Neural crest cell (in vitro differentiated cells): ENCODE measurements at regions not wholly inside any gene's neighbourhood (a gene's known extent, or its start where the extent isn't known, plus 50 kb on each side); places are given as distances from the start of the nearest gene placed in this dataset.

Experiments
- DNase-seq: peaks from one replicate; pipeline ENCODE4 v3.0.0; 2021; ENCODE audit warnings: low read depth, mixed read lengths, low spot score
- H3K27ac Mint-ChIP-seq: one replicate; pipeline ENCODE4 v1.8.0; 2021; ENCODE audit warnings: mild to moderate bottlenecking, mixed read lengths; ENCODE audit not compliant: unreplicated experiment
- H3K27me3 Mint-ChIP-seq: 2 replicates; pipeline ENCODE4 v1.8.0; 2021; ENCODE audit warnings: low read depth, mild to moderate bottlenecking, mixed read lengths
- H3K36me3 Mint-ChIP-seq: 2 replicates; pipeline ENCODE4 v1.8.0; 2021; ENCODE audit warnings: low read depth, mild to moderate bottlenecking, mixed read lengths
- H3K4me1 Mint-ChIP-seq: 2 replicates; pipeline ENCODE4 v1.8.0; 2021; ENCODE audit warnings: mixed read lengths
- H3K4me3 Mint-ChIP-seq: one replicate; pipeline ENCODE4 v1.8.0; 2021; ENCODE audit warnings: mild to moderate bottlenecking, mixed read lengths
- H3K9me3 Mint-ChIP-seq: 2 replicates; pipeline ENCODE4 v1.8.0; 2021; ENCODE audit warnings: mixed read lengths
- TF ChIP-seq, protein P1 (sequence below): fragments of 200-600 bp; sonication (generic); conservative IDR thresholded peaks from 2 replicates; pipeline ENCODE4 v1.5.0; 2021; ENCODE audit warnings: antibody characterized with exemption, mild to moderate bottlenecking

DNA sequence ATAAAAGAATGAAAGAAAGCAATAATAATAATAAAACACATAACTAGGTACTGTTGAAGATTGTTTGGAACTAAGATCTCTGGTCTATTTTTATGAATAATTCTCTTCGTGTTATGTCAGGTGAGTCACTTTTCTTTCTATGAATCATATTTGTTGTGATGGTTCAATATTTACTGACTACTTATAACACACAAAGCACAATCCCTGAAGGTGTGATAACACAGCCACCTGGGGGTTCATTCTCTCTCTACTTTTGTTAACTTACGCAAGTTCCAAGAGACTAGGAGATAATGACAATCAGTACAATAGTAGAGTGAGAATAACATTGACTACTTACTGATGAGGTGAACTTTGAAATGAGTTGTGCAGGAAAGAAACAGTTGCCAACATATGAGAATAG is 149.9 kb downstream of the IBTK start:
- H3K27ac Mint-ChIP-seq: no peak overlapping the region
- no peaks in the 10 kb centered on the region for H3K36me3 Mint-ChIP-seq
- H3K4me1 Mint-ChIP-seq: peaks cover 8% of the 10 kb centered on the region
- DNase-seq: no peak
- peaks cover 6% of the 10 kb centered on the region for H3K9me3 Mint-ChIP-seq
- no peaks in the 10 kb centered on the region for H3K27me3 Mint-ChIP-seq
- TF ChIP-seq, protein P1, sequence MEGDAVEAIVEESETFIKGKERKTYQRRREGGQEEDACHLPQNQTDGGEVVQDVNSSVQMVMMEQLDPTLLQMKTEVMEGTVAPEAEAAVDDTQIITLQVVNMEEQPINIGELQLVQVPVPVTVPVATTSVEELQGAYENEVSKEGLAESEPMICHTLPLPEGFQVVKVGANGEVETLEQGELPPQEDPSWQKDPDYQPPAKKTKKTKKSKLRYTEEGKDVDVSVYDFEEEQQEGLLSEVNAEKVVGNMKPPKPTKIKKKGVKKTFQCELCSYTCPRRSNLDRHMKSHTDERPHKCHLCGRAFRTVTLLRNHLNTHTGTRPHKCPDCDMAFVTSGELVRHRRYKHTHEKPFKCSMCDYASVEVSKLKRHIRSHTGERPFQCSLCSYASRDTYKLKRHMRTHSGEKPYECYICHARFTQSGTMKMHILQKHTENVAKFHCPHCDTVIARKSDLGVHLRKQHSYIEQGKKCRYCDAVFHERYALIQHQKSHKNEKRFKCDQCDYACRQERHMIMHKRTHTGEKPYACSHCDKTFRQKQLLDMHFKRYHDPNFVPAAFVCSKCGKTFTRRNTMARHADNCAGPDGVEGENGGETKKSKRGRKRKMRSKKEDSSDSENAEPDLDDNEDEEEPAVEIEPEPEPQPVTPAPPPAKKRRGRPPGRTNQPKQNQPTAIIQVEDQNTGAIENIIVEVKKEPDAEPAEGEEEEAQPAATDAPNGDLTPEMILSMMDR: no peak
- no peak overlapping the region for H3K4me3 Mint-ChIP-seq

DNA sequence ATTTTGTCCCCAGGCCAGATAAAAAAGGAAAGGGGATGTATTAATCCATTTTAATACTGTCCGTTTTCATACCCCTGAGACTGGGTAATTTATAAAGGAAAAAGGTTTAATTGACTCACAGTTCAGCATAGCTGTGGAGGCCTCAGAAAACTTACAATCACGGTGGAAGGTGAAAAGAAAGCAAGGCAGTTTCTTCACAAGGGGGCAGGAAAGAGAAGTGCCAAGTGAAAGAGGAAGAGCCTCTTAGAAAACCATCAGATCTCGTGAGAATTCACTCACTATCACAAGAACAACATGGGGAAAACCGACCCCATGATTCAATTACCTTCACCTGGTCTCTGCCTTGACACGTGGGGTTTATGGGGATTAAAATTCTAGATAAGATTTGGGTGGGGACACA is 152.5 kb downstream of the IBTK start:
- Mint-ChIP-seq H3K27ac (peak overlapping the region; percentile 76), H3K4me3 (no peak overlapping the region), H3K27me3 (no peaks in the 10 kb centered on the region), H3K4me1 (no peaks in the 10 kb centered on the region), H3K36me3 (no peaks in the 10 kb centered on the region), H3K9me3 (peaks cover 3% of the 10 kb centered on the region)
- no peak for DNase-seq
- TF ChIP-seq, protein P1: no peak

DNA sequence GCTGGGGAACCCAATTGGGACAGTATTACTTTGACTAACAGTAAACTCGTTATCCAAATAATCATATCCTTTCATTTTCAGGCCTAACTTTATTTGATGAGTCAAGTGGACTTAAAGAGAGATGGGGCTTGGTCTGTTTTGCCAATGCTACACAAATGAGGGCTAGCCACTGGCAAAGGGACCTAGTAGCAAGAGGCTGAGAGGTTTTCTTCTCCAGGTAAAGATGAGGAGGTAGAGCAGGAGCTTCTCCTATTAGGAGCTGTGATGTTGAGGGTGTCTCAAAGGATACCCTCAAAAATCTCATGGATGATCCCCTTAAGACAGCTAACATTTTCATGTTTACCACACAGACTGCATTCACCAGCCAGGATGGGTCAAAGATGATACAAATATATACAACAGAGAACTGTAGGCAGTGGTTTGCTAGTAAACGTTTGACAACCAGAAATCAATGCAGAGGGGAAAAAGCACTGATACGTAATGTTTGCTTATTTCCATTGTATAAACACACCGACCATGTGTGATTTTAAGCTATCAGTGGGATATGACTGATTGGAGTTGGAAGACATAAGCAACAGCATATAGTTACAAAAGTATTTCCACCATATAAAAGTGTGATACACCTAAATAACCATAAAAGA is 153.3 kb downstream of the IBTK start:
- no peaks in the 10 kb centered on the region for H3K27me3 Mint-ChIP-seq
- no peaks in the 10 kb centered on the region for H3K36me3 Mint-ChIP-seq
- TF ChIP-seq, protein P1: no peak
- no peak overlapping the region for H3K4me3 Mint-ChIP-seq
- no peak overlapping the region for H3K27ac Mint-ChIP-seq
- no peaks in the 10 kb centered on the region for H3K9me3 Mint-ChIP-seq
- H3K4me1 Mint-ChIP-seq: peaks cover 3% of the 10 kb centered on the region
- no peak for DNase-seq

DNA sequence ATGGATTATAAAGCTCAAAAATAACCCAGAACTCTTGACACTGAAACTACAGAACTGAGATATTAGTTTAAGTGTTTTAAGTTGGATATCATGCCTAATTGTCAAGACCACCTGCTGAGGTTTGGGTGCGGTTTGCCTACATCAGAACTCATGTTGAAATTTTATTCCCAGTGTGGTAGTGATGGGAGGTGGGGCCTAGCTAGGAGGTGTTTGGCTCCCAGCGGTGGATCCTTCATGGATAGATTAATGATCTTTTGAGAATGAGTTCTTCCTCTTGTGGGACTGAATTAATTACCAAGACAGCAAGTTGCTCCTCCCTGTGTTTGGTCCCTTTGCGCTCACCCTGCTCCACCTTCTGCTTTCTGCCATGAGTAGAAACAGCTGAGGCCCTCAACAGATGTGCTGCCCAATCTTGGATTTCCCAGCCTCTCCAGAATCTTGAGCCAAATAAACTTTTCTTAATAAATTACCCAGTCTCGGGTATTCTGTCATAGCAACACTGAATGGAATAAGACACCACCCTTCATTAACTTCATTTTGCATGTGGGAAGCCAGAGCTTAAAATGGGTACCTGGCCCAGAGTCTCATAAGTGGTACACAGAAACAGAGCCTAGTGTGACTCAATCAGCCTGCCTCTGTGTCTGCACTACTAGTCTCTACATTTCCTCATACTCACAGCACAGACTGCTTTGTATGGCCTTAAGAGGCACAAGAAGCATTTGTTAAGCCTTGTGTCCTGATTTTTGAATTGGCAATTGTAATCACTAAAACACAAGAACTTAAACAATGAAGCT is 158.4 kb downstream of the IBTK start:
- Mint-ChIP-seq H3K4me3 (no peak overlapping the region), H3K36me3 (no peaks in the 10 kb centered on the region), H3K27ac (peak overlapping the region; percentile 50), H3K27me3 (no peaks in the 10 kb centered on the region), H3K9me3 (no peaks in the 10 kb centered on the region), H3K4me1 (peaks cover 19% of the 10 kb centered on the region)
- TF ChIP-seq, protein P1: no peak
- no peak for DNase-seq

DNA sequence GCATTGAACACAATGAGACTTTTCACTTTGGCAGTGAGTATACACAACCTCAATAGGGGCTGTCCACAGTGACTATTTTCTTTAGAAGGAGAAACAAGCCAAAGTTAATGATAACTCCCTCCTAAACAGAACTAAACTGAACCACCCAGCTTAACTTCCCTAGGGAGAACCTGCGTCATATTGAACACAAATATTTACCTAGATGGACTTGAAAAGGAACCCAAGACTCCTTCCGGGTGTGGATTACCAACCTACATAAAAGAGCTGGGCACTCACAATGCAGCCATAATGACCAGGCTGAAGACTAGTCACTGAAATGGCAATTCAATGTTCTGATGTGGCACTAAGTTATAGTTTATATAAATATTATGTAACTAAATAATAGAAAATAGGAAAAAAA is 160.6 kb downstream of the IBTK start:
- no peaks in the 10 kb centered on the region for H3K27me3 Mint-ChIP-seq
- H3K4me3 Mint-ChIP-seq: no peak overlapping the region
- peak overlapping the region; percentile 19 for H3K27ac Mint-ChIP-seq
- H3K4me1 Mint-ChIP-seq: peaks cover 26% of the 10 kb centered on the region
- no peaks in the 10 kb centered on the region for H3K9me3 Mint-ChIP-seq
- TF ChIP-seq, protein P1: no peak
- H3K36me3 Mint-ChIP-seq: no peaks in the 10 kb centered on the region
- DNase-seq: no peak
